OCI-LY3 (cell line): ENCODE measurements at regions not wholly inside any gene's neighbourhood (a gene's known extent, or its start where the extent isn't known, plus 50 kb on each side); places are given as distances from the start of the nearest gene placed in this dataset.

Experiments
- H2AFZ ChIP-seq: fragments of 200-600, 300-600 bp; shearing (Covaris generic); 2 replicates; pipeline ENCODE4 v1.6.0; 2014; ENCODE audit warnings: antibody characterized with exemption, low read depth, low read length
- H3K27ac ChIP-seq: fragments of 200-600, 300-600 bp; sonication (generic); 2 replicates; pipeline ENCODE4 v1.5.1; 2014; ENCODE audit warnings: mild to moderate bottlenecking, low read length, moderate library complexity, mixed read lengths
- H3K27me3 ChIP-seq: fragments of 200-600, 300-600 bp; sonication (generic); 2 replicates; pipeline ENCODE4 v1.6.1; 2014; ENCODE audit warnings: low read depth, low read length, mixed read lengths
- H3K36me3 ChIP-seq: fragments of 200-600, 300-600 bp; sonication (generic); replicated peaks from 2 replicates; pipeline ENCODE3; 2014; ENCODE audit warnings: low read depth, low read length, mixed read lengths
- H3K4me1 ChIP-seq: fragments of 300-600, 200-600 bp; sonication (generic); 2 replicates; pipeline ENCODE4 v1.6.1; 2014; ENCODE audit warnings: low read length, mixed read lengths
- H3K4me2 ChIP-seq: fragments of 200-600, 300-600 bp; sonication (generic); 2 replicates; pipeline ENCODE4 v1.6.1; 2014; ENCODE audit warnings: low read length, mixed read lengths
- H3K4me3 ChIP-seq: fragments of 300-600, 200-600 bp; sonication (generic); 2 replicates; pipeline ENCODE4 v1.5.1; 2014; ENCODE audit warnings: antibody characterized with exemption, mild to moderate bottlenecking, low read length, moderate library complexity
- H3K79me2 ChIP-seq: fragments of 300-600, 200-600 bp; shearing (Covaris generic); 2 replicates; pipeline ENCODE4 v1.6.1; 2014; ENCODE audit warnings: mild to moderate bottlenecking, low read length, mixed read lengths
- H3K9ac ChIP-seq: fragments of 300-600, 200-600 bp; shearing (Covaris generic); 2 replicates; pipeline ENCODE4 v1.6.0; 2014; ENCODE audit warnings: mild to moderate bottlenecking, low read length, moderate library complexity
- H3K9me3 ChIP-seq: fragments of 200-600, 300-600 bp; shearing (Covaris generic); 2 replicates; pipeline ENCODE4 v1.6.1; 2014; ENCODE audit warnings: low read length, mixed read lengths; ENCODE audit not compliant: insufficient read depth
- H4K20me1 ChIP-seq: fragments of 200-600, 300-600 bp; sonication (generic); 2 replicates; pipeline ENCODE4 v1.6.1; 2016; ENCODE audit warnings: low read length, mixed read lengths; ENCODE audit not compliant: insufficient read depth
- EZH2phosphoT487 ChIP-seq: fragments of 200-600 bp; shearing (Covaris generic); IDR thresholded peaks from 2 replicates; pipeline ENCODE4 v1.6.1; 2018; ENCODE audit warnings: antibody characterized with exemption, mixed run types, low read depth
- TF ChIP-seq, protein P1 (sequence below): fragments of 200-600, 300-600 bp; sonication (generic); IDR thresholded peaks from 2 replicates; pipeline ENCODE4 v1.5.1; 2014; ENCODE audit warnings: antibody characterized with exemption, low read length, low read depth

DNA sequence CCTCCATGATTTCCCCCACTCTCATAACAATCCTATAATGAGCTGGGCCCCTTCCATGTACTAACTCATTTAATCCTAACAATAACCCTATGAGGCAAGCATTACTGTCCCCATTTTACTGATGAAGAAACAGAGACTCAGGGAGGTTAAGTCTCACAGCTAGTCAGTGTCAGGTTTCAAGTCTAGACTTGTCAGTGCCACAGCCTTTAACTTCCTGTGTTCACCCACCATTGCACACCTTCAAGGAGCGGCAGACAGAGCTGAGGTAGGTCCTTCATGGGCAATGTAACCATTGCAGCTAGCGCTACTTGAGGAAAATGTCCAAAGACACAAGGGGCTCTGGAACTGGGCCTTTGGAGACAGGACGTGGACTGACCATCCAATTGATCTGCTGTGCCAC lies 105.8 kb upstream of the CTNNB1 start:
- Histone ChIP-seq H3K4me1 (no peaks in the 10 kb centered on the region), H2AFZ (no peak overlapping the region), H3K79me2 (no peaks in the 10 kb centered on the region), H3K4me3 (no peak overlapping the region), H3K27me3 (no peaks in the 10 kb centered on the region), H3K9ac (no peak overlapping the region), H3K36me3 (no peaks in the 10 kb centered on the region), H3K9me3 (no peaks in the 10 kb centered on the region), H4K20me1 (no peaks in the 10 kb centered on the region), H3K4me2 (no peak overlapping the region), H3K27ac (no peak overlapping the region)
- TF ChIP-seq EZH2phosphoT487 = no peak
- TF ChIP-seq, protein P1, sequence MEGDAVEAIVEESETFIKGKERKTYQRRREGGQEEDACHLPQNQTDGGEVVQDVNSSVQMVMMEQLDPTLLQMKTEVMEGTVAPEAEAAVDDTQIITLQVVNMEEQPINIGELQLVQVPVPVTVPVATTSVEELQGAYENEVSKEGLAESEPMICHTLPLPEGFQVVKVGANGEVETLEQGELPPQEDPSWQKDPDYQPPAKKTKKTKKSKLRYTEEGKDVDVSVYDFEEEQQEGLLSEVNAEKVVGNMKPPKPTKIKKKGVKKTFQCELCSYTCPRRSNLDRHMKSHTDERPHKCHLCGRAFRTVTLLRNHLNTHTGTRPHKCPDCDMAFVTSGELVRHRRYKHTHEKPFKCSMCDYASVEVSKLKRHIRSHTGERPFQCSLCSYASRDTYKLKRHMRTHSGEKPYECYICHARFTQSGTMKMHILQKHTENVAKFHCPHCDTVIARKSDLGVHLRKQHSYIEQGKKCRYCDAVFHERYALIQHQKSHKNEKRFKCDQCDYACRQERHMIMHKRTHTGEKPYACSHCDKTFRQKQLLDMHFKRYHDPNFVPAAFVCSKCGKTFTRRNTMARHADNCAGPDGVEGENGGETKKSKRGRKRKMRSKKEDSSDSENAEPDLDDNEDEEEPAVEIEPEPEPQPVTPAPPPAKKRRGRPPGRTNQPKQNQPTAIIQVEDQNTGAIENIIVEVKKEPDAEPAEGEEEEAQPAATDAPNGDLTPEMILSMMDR = no peak

DNA sequence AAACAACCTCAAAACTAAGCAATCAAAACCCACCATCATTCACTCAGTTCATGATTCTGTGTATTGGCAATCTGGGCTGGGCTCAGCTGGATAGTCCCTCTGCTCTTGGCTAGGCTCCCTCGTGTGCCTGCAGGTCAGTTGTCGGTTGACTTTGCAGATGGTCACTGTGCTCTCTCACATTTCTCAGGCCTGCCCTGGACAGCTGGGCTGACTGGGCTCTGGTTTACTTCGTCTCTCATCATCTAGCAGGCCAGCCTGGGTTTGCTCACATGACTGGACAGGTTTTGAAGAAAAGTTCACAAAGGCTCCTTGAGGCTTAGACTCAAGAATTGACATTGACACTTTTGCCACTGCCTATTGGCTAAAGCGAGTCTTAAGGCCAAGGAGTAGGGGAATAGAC lies 105.0 kb upstream of the CTNNB1 start:
- TF ChIP-seq EZH2phosphoT487 = no peak
- TF ChIP-seq, protein P1 = no peak
- Histone ChIP-seq H3K4me2 (no peak overlapping the region), H3K4me3 (no peak overlapping the region), H4K20me1 (no peaks in the 10 kb centered on the region), H3K27ac (no peak overlapping the region), H3K9me3 (no peaks in the 10 kb centered on the region), H3K9ac (no peak overlapping the region), H3K4me1 (no peaks in the 10 kb centered on the region), H3K27me3 (no peaks in the 10 kb centered on the region), H3K36me3 (no peaks in the 10 kb centered on the region), H3K79me2 (no peaks in the 10 kb centered on the region), H2AFZ (no peak overlapping the region)

DNA sequence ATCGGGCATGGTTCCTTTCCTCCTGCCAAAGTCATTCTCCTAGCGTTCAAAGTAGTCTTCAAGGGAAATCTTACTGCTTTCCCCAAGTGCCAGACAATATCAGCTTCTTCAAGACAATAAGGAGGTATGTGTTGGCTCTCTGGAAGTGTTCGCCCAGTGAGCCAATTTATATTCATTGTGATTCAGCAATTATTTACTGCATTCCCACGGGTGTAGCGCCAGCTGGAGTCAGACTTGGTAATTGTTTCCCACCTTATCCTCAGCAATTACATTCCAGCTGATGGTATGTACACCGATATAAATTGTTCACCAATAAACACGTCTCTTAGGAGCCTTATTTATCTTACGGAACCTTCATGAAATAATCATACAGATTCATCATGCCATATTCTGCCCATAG lies 103.6 kb upstream of the CTNNB1 start:
- Histone ChIP-seq H3K4me3 (no peak overlapping the region), H3K27ac (no peak overlapping the region), H3K79me2 (no peaks in the 10 kb centered on the region), H4K20me1 (no peaks in the 10 kb centered on the region), H3K9ac (no peak overlapping the region), H3K36me3 (no peaks in the 10 kb centered on the region), H3K9me3 (no peaks in the 10 kb centered on the region), H3K4me2 (no peak overlapping the region), H3K27me3 (no peaks in the 10 kb centered on the region), H2AFZ (no peak overlapping the region), H3K4me1 (no peaks in the 10 kb centered on the region)
- TF ChIP-seq, protein P1 = no peak

DNA sequence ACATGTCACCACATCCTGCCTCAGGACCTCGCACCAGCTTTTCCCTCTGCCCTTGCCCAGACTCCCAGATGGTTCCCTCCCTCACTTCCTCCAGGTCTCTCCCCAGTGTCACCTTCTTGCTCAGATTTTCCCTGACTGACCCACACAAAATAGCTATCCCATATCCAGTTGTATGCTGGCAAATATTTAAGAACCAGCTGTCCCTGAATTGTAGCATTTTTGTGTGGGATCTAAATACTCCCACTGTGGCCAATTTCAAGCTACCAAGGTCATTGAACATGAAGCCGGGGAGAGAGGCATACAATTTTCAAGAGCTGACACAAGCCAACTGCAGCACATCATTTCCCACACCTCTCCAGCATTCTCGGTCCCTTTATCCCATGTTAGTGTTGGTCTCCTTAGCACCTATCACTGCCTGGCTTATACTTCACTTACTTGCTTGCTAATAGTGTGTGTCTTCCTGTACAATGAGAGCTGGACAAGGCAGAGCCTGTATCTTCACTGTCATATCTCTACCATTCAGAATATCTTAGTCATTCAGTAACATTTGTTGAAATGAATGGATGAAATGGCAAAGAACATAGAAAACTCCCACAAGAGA lies 101.3 kb upstream of the CTNNB1 start:
- no peak overlapping the region for H3K27ac ChIP-seq

More for the DNA sequence above, 101.3 kb upstream of the CTNNB1 start:
- Histone ChIP-seq H3K27me3 (no peaks in the 10 kb centered on the region), H3K4me3 (no peak overlapping the region), H2AFZ (no peak overlapping the region), H3K4me2 (no peak overlapping the region), H3K9ac (no peak overlapping the region), H4K20me1 (no peaks in the 10 kb centered on the region), H3K36me3 (no peaks in the 10 kb centered on the region), H3K9me3 (no peaks in the 10 kb centered on the region), H3K79me2 (no peaks in the 10 kb centered on the region), H3K4me1 (no peaks in the 10 kb centered on the region)
- no peak for TF ChIP-seq EZH2phosphoT487
- TF ChIP-seq, protein P1 = no peak
